CD4-positive, alpha-beta T cell treated with Interleukin-1 beta for 1 hour (primary cell): ENCODE measurements at regions not wholly inside any gene's neighbourhood (a gene's known extent, or its start where the extent isn't known, plus 50 kb on each side); places are given as distances from the start of the nearest gene placed in this dataset.

Experiments used
- DNase-seq, 2 donors: peaks; one replicate each; pipeline ENCODE4 v3.0.0-alpha.2; 2020 to 2022

GRCh38 chr17:13403982-13404946, 197.5 kb downstream of the HS3ST3A1 start:
- DNase-seq, result no peak

GRCh38 chr17:13400491-13400890, 201.2 kb downstream of the HS3ST3A1 start:
- DNase-seq, result no peak

- DNase-seq, result no peak
Observed at GRCh38 chr17:13398853-13399252, 202.9 kb downstream of the HS3ST3A1 start.

GRCh38 chr17:13398091-13398490, 203.6 kb downstream of the HS3ST3A1 start:
- no peak for DNase-seq

GRCh38 chr17:13395862-13396261, 205.9 kb downstream of the HS3ST3A1 start:
- DNase-seq, result no peak

- no peak for DNase-seq
Observed at GRCh38 chr17:13395346-13395745, 206.4 kb downstream of the HS3ST3A1 start.

GRCh38 chr17:13393841-13394710, 207.7 kb downstream of the HS3ST3A1 start:
- no peak for DNase-seq

GRCh38 chr17:13387952-13388351, 213.8 kb downstream of the HS3ST3A1 start:
- DNase-seq, result no peak

- no peak for DNase-seq
Observed at GRCh38 chr17:13387236-13387635, 214.5 kb downstream of the HS3ST3A1 start.

- no peak for DNase-seq
Observed at GRCh38 chr17:13385481-13385911, 216.2 kb downstream of the HS3ST3A1 start.

GRCh38 chr17:13384626-13385025, 217.1 kb downstream of the HS3ST3A1 start:
- DNase-seq, result no peak

GRCh38 chr17:13378361-13378760, 223.4 kb downstream of the HS3ST3A1 start:
- DNase-seq, result no peak

- no peak for DNase-seq
Observed at GRCh38 chr17:13374203-13375143, 227.3 kb downstream of the HS3ST3A1 start.

- DNase-seq, result no peak
Observed at GRCh38 chr17:13372432-13372831, 229.3 kb downstream of the HS3ST3A1 start.

GRCh38 chr17:13367154-13367553, 234.6 kb downstream of the HS3ST3A1 start:
- no peak for DNase-seq

- DNase-seq, result no peak
Observed at GRCh38 chr17:13365331-13365730, 236.4 kb downstream of the HS3ST3A1 start.

- DNase-seq, result no peak
Observed at GRCh38 chr17:13363771-13364170, 238.0 kb downstream of the HS3ST3A1 start.

- no peak for DNase-seq
Observed at GRCh38 chr17:13362341-13363122, 239.2 kb downstream of the HS3ST3A1 start.

GRCh38 chr17:13359774-13360173, 242.0 kb downstream of the HS3ST3A1 start:
- no peak for DNase-seq

- no peak for DNase-seq
Observed at GRCh38 chr17:13355054-13355453, 246.7 kb downstream of the HS3ST3A1 start.

- DNase-seq, result no peak
Observed at GRCh38 chr17:13353590-13353989, 248.1 kb downstream of the HS3ST3A1 start.
